Neural crest cell (in vitro differentiated cells): ENCODE measurements at regions not wholly inside any gene's neighbourhood (a gene's known extent, or its start where the extent isn't known, plus 50 kb on each side); places are given as distances from the start of the nearest gene placed in this dataset.
"Not testable (repeated sequence)": the region's sequence is repeated elsewhere in the genome, so short reads cannot be mapped to it uniquely, and the experiment has no call there.

Experiments
- DNase-seq: peaks from one replicate; pipeline ENCODE4 v3.0.0; 2021; ENCODE audit warnings: low read depth, mixed read lengths, low spot score
- H3K27ac Mint-ChIP-seq: one replicate; pipeline ENCODE4 v1.8.0; 2021; ENCODE audit warnings: mild to moderate bottlenecking, mixed read lengths; ENCODE audit not compliant: unreplicated experiment
- H3K27me3 Mint-ChIP-seq: 2 replicates; pipeline ENCODE4 v1.8.0; 2021; ENCODE audit warnings: low read depth, mild to moderate bottlenecking, mixed read lengths
- H3K36me3 Mint-ChIP-seq: 2 replicates; pipeline ENCODE4 v1.8.0; 2021; ENCODE audit warnings: low read depth, mild to moderate bottlenecking, mixed read lengths
- H3K4me1 Mint-ChIP-seq: 2 replicates; pipeline ENCODE4 v1.8.0; 2021; ENCODE audit warnings: mixed read lengths
- H3K4me3 Mint-ChIP-seq: one replicate; pipeline ENCODE4 v1.8.0; 2021; ENCODE audit warnings: mild to moderate bottlenecking, mixed read lengths
- H3K9me3 Mint-ChIP-seq: 2 replicates; pipeline ENCODE4 v1.8.0; 2021; ENCODE audit warnings: mixed read lengths
- TF ChIP-seq, protein P1 (sequence below): fragments of 200-600 bp; sonication (generic); conservative IDR thresholded peaks from 2 replicates; pipeline ENCODE4 v1.5.0; 2021; ENCODE audit warnings: antibody characterized with exemption, mild to moderate bottlenecking

DNA sequence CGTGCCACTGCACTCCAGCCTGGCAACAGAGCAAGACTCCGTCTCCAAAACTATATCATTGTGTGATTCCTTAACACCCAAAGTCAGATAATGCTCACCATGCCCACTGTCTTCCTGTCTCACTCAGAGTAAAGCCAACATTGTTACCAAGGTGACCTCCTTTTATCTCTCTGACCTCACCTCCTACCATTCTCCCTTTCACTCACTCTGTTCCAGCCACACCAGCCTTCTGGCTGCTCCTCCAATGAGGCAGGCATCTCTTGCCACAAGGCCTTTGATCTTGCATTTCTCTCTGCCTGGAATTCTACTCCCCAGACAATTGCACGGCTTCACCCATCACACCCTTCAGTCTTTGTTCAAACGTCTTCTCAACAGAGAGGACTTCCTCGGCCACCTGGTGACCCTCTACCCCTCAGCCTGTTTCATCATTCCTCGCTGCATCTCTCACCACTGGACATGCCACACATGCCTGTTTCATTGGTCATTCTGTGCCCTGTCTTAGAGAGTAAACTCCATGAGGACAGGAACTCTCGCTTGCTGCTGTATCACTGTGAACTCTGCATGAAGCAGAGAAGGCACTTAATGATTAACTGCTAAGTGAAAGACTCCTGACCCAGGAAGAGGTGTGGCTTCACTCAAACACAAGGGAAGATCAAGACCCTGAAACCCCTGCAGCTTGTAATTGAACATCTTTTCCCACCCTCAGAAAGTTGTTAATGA, 67.1 kb upstream of the CAPZB start:
- Mint-ChIP-seq H3K27me3 (peaks cover 19% of the 10 kb centered on the region), H3K9me3 (peaks cover 17% of the 10 kb centered on the region), H3K27ac (no peak overlapping the region), H3K4me1 (no peaks in the 10 kb centered on the region), H3K4me3 (no peak overlapping the region), H3K36me3 (peaks cover 8% of the 10 kb centered on the region)
- TF ChIP-seq, protein P1, sequence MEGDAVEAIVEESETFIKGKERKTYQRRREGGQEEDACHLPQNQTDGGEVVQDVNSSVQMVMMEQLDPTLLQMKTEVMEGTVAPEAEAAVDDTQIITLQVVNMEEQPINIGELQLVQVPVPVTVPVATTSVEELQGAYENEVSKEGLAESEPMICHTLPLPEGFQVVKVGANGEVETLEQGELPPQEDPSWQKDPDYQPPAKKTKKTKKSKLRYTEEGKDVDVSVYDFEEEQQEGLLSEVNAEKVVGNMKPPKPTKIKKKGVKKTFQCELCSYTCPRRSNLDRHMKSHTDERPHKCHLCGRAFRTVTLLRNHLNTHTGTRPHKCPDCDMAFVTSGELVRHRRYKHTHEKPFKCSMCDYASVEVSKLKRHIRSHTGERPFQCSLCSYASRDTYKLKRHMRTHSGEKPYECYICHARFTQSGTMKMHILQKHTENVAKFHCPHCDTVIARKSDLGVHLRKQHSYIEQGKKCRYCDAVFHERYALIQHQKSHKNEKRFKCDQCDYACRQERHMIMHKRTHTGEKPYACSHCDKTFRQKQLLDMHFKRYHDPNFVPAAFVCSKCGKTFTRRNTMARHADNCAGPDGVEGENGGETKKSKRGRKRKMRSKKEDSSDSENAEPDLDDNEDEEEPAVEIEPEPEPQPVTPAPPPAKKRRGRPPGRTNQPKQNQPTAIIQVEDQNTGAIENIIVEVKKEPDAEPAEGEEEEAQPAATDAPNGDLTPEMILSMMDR = no peak
- no peak for DNase-seq

DNA sequence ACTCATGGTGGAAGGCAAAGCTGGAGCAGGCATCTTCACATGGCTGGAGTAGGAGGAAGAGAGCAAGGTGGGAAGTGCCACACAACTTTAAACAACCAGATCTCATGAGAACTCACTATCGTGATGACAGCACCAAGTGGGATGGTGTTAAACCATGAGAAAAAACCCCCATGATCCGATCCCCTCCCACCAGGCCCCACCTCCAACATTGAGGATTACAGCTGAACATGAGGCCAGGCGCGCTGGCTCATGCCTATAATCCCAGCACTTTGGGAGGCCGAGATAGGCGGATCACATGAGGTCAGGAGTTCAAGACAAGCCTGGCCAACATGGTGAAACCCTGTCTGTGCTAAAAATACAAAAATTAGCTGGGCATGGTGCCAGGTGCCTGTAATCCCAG, 66.5 kb upstream of the CAPZB start:
- H3K4me1 Mint-ChIP-seq, H3K27ac Mint-ChIP-seq, H3K36me3 Mint-ChIP-seq, DNase-seq, H3K4me3 Mint-ChIP-seq: not testable (repeated sequence)
- Mint-ChIP-seq H3K9me3 (peaks cover 17% of the 10 kb centered on the region), H3K27me3 (peaks cover 15% of the 10 kb centered on the region)

DNA sequence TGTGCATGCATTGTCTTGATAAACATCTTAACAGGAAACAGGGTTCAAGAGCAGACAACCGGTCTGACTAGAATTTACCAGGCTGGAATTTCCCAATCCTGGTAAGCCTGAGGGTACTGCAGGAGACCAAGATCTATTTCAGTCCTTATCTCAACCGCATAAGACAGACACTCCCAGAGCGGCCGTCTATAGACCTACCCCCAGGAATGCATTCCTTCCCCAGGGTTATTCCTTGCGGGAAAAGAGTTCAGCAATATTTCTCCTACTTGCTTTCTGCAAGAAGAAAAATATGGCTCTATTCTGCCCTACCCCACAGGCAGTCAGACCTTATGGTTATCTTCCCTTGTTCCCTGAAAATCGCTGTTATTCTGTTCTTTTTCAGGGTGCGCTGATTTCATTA, 65.1 kb upstream of the CAPZB start:
- H3K36me3 Mint-ChIP-seq = peaks cover 11% of the 10 kb centered on the region
- not testable (repeated sequence) for H3K4me3 Mint-ChIP-seq, DNase-seq, H3K4me1 Mint-ChIP-seq, H3K27ac Mint-ChIP-seq
- H3K9me3 Mint-ChIP-seq = peaks cover 30% of the 10 kb centered on the region
- H3K27me3 Mint-ChIP-seq = peaks cover 17% of the 10 kb centered on the region

DNA sequence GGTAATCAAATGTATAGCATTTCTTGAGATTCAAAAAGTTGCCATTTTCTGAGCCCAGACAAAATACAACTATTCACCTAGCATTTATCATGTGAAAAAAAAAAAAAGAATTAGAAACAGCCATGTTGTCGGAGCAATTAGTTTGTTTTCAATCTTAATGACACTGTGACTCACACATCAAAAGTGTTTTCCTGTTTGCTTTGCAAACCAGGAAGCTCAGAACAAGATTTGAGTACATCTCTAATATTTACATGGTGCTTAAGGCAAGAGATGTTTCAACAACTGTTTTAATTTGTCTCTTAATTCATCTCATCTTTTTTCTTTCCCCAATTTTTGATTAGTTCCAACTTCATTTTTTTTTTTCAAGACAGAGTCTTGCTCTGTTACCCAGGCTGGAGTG, 62.5 kb upstream of the CAPZB start:
- H3K4me1 Mint-ChIP-seq = no peaks in the 10 kb centered on the region
- no peak overlapping the region for H3K27ac Mint-ChIP-seq
- no peak for DNase-seq
- TF ChIP-seq, protein P1 = no peak
- peaks cover 38% of the 10 kb centered on the region for H3K27me3 Mint-ChIP-seq
- H3K4me3 Mint-ChIP-seq = no peak overlapping the region
- H3K9me3 Mint-ChIP-seq = peaks cover 31% of the 10 kb centered on the region
- peaks cover 11% of the 10 kb centered on the region for H3K36me3 Mint-ChIP-seq

DNA sequence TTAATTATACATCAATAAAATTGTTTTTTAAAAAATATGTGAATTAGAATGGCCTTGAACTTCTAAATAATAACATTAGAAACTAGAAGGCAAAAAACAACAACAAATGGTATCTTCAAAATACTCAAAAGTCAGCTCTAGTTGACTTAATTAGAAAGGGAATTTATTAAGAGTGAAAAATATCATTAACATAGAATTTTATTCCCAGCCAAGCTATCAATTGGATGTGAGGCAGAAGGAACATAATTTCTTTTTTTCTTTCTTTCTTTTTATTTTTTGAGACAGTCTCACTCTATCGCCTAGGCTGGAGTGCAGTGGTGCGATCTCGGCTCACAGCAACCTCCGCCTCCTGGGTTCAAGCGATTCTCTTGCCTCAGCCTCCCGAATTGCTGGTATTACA, 51.2 kb upstream of the CAPZB start:
- TF ChIP-seq, protein P1 = no peak
- Mint-ChIP-seq H3K27me3 (no peaks in the 10 kb centered on the region), H3K4me3 (no peak overlapping the region), H3K4me1 (no peaks in the 10 kb centered on the region), H3K9me3 (peaks cover 10% of the 10 kb centered on the region), H3K36me3 (peaks cover 4% of the 10 kb centered on the region), H3K27ac (no peak overlapping the region)
- no peak for DNase-seq

DNA sequence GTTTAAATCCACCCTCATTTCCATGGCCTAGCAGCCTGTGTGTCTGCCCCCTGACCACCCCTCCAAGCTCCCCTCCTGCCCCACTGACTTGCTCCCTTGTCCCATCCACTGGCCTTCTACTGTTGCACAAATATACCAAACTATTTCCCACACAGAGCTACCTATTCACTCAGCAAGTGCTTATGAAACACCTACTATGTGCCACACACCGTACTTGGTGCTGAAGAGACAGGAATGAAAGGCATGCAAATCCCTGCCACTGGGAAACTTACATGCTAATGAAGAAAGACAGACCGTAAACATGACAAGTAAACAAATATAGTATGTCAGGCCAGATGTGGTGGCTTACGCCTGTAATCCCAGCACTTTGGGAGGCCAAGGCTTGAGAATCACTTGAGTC, 49.9 kb upstream of the CAPZB start:
- peaks cover 10% of the 10 kb centered on the region for H3K9me3 Mint-ChIP-seq
- no peak overlapping the region for H3K4me3 Mint-ChIP-seq
- H3K27ac Mint-ChIP-seq = no peak overlapping the region
- no peaks in the 10 kb centered on the region for H3K27me3 Mint-ChIP-seq
- no peaks in the 10 kb centered on the region for H3K4me1 Mint-ChIP-seq
- peaks cover 4% of the 10 kb centered on the region for H3K36me3 Mint-ChIP-seq
- no peak for DNase-seq
- TF ChIP-seq, protein P1 = no peak
